Stomach (tissue), 4 donors: ENCODE measurements at regions not wholly inside any gene's neighbourhood (a gene's known extent, or its start where the extent isn't known, plus 50 kb on each side); places are given as distances from the start of the nearest gene placed in this dataset.
"Not testable (repeated sequence)": the region's sequence is repeated elsewhere in the genome, so short reads cannot be mapped to it uniquely, and the experiment has no call there.

Experiments
- EP300 ChIP-seq: sonication (generic); formaldehyde crosslinking; IDR thresholded peaks from one replicate; pipeline ENCODE4 v1.6.1; 2017; ENCODE audit warnings: antibody characterized with exemption
- POLR2A ChIP-seq, 4 donors: fragments of 450-650 bp; IDR thresholded peaks; one replicate each; pipeline ENCODE4 v1.6.1; 2016; ENCODE audit warnings: antibody characterized with exemption in 4 of 4, control low read depth in 2 of 4, mild to moderate bottlenecking in 1 of 4, moderate library complexity in 1 of 4
- TF ChIP-seq, protein P1 (sequence below), 7 experiments: fragments of 450-650 bp in 4 of 7; fragments of 200-600 bp in 3 of 7; sonication (generic) in 3 of 7; IDR thresholded peaks; one replicate each; pipeline ENCODE4 v1.5.1; 2016 to 2019; ENCODE audit warnings: antibody characterized with exemption in 7 of 7, control low read depth in 2 of 7, mild to moderate bottlenecking in 1 of 7

DNA sequence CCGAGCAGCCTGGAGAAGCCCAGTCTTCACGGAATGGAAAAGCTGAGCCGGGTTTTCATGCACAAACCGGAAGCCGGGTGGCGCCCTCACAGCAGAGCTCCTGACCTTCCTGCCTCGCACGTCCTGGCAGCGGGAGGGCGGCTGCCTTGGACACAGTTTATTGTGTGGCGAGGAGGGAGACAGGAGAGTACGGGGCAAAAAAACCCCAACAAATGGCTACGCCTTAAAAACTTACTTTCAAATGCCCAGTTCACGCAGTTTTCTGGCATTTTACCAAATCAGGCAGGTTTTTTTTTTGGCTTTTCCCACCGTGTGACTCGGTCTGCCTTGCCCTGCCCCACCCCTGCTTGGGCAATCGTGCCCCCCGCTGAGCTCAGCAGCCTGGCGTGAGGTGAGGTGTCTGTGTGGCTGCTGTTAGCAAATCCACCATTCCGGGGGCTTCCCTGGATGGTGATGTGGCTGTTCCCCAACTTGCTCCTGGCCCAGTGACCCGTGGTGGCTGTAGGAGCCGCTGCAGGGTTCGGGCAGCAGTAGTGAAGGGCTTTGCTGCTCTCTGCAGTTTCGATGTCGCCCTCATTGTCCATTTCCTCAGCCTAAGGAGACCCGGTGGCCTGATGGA is 187.1 kb upstream of the SULF2 start:
- TF ChIP-seq, protein P1, sequence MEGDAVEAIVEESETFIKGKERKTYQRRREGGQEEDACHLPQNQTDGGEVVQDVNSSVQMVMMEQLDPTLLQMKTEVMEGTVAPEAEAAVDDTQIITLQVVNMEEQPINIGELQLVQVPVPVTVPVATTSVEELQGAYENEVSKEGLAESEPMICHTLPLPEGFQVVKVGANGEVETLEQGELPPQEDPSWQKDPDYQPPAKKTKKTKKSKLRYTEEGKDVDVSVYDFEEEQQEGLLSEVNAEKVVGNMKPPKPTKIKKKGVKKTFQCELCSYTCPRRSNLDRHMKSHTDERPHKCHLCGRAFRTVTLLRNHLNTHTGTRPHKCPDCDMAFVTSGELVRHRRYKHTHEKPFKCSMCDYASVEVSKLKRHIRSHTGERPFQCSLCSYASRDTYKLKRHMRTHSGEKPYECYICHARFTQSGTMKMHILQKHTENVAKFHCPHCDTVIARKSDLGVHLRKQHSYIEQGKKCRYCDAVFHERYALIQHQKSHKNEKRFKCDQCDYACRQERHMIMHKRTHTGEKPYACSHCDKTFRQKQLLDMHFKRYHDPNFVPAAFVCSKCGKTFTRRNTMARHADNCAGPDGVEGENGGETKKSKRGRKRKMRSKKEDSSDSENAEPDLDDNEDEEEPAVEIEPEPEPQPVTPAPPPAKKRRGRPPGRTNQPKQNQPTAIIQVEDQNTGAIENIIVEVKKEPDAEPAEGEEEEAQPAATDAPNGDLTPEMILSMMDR (IDR thresholded peaks at IDR 0.05) = peak in 1 of 7 experiments; percentile 10
- not testable (repeated sequence) for TF ChIP-seq POLR2A (IDR thresholded peaks at IDR 0.05); EP300
